Heart left ventricle (tissue), 16 donors: ENCODE measurements at regions not wholly inside any gene's neighbourhood (a gene's known extent, or its start where the extent isn't known, plus 50 kb on each side); places are given as distances from the start of the nearest gene placed in this dataset.

Experiments
- ATAC-seq, 4 donors: fragments of 200-7000 bp; cut with Tn5 transposase; one replicate each; pipeline ENCODE4 v1.9.1; 2020 to 2022; ENCODE audit warnings: moderate library complexity in 4 of 4, mild to moderate bottlenecking in 3 of 4, moderate number of reproducible peaks in 1 of 4
- DNase-seq, 5 donors: peaks; one replicate each; pipeline ENCODE4 v3.0.0-alpha.2; 2020
- H3K27ac ChIP-seq, 12 donors: fragments of 200-600 bp; sonication (generic) in 4 of 12; one replicate each; pipeline versions ENCODE4 v1.5.0 to v1.8.0; 2016 to 2022; ENCODE audit warnings: mild to moderate bottlenecking in 2 of 12
- H3K27me3 ChIP-seq, 9 donors: fragments of 200-600 bp; sonication (generic) in 2 of 9; one replicate each; pipeline versions ENCODE4 v1.5.1 to v1.8.0; 2016 to 2022; ENCODE audit warnings: mild to moderate bottlenecking in 3 of 9
- H3K36me3 ChIP-seq, 9 donors: fragments of 200-600 bp; sonication (generic) in 2 of 9; one replicate each; pipeline versions ENCODE4 v1.5.0 to v1.8.0; 2018 to 2022; ENCODE audit warnings: mild to moderate bottlenecking in 2 of 9
- H3K4me1 ChIP-seq, 12 donors: fragments of 200-600 bp; sonication (generic) in 4 of 12; one replicate each; pipeline versions ENCODE4 v1.5.0 to v1.8.0; 2016 to 2022; ENCODE audit warnings: mild to moderate bottlenecking in 3 of 12
- H3K4me3 ChIP-seq, 12 donors: fragments of 200-600 bp; sonication (generic) in 4 of 12; one replicate each; pipeline versions ENCODE4 v1.5.0 to v1.8.0; 2017 to 2022; ENCODE audit warnings: mild to moderate bottlenecking in 9 of 12, moderate library complexity in 4 of 12
- H3K9me3 ChIP-seq, 12 donors: fragments of 200-600 bp; sonication (generic) in 4 of 12; one replicate each; pipeline versions ENCODE4 v1.5.0 to v1.8.0; 2016 to 2022; ENCODE audit warnings: mild to moderate bottlenecking in 1 of 12
- CTCF ChIP-seq, 12 donors: fragments of 200-600 bp; sonication (generic) in 4 of 12; IDR thresholded peaks; one replicate each; pipeline versions ENCODE4 v1.5.0 to v1.8.0; 2018 to 2022; ENCODE audit warnings: antibody characterized with exemption in 12 of 12, mild to moderate bottlenecking in 5 of 12
- POLR2A ChIP-seq, 2 donors: fragments of 450-650 bp; IDR thresholded peaks; one replicate each; pipeline ENCODE4 v1.6.1; 2017; ENCODE audit warnings: antibody characterized with exemption in 2 of 2, mild to moderate bottlenecking in 2 of 2, moderate library complexity in 2 of 2
- WGBS, 4 donors: extraction: QIAGEN DNeasy Blood & Tissue Kit in 2 of 4; methylation state at CpG; one replicate each; pipeline versions ENCODE4 v1.1.5 to v1.1.7; 2013 to 2018; 5-methylcytosine and 5-hydroxymethylcytosine counted together
- intact Hi-C, 10 donors: fragments of 100-400 bp; cut with DNase I; formaldehyde crosslinking; loops; one replicate each; pipeline versions ENCODE4 v1.11.1 to v1.14.2; 2022
- donor health status: ischemic (EF 13 %, LVEDD 7.1; RV severe dilation, severe dysfunction).
- donor health status: healthy with polysubstance abuse.
- donor health status: DM: no; HTN: yes; CAD: no.
- donor health status: DM: no; HTN: no; CAD: no.
- donor health status: ischemic (EF 25% LVEDD 6.9; RV normal size, moderate dysfunction).
- donor health status: ischemic (EF 25% LVEDD 5.7; RV mildly dilated, moderate dysfunction).
- donor health status: healthy.
- donor health status: DM: yes; HTN: yes; CAD: no.
- donor health status: ischemic (EF 35%, LVEDD 5.7; RV mildly dilated, moderate dysfunction).
- donor health status: nonischemic (EF 11% LVEDD 7.7; RV severe dilation, severe dysfunction).
- donor health status: DM: yes; HTN: yes; CAD: no.
- donor health status: PGD.
- donor health status: ischemic (EF 29% LVEDD 5.4; RV normal size, mild dysfunction).
- donor health status: nonischemic (EF 23%, LVEDD 6.1; RV moderate dilation, normal function).

- no peak for TF ChIP-seq POLR2A (IDR thresholded peaks at IDR 0.05)
- no peak for TF ChIP-seq CTCF (IDR thresholded peaks at IDR 0.05)
- Histone ChIP-seq H3K36me3 (no peaks in the 10 kb centered on the region), H3K4me1 (no peaks in the 10 kb centered on the region), H3K4me3 (no peak overlapping the region), H3K27ac (no peak overlapping the region), H3K9me3 (no peaks in the 10 kb centered on the region), H3K27me3 (no peaks in the 10 kb centered on the region)
- no peak for DNase-seq
- WGBS, 4 donors, result 33 to 75% (median 55%) methylated on average over 2 of the region's 2 CpGs
- intact Hi-C loops, result no loop called here
- ATAC-seq, result no peak
Measured at GRCh38 chr2:51673628-51674027, 641.7 kb upstream of the NRXN1 start.

DNA sequence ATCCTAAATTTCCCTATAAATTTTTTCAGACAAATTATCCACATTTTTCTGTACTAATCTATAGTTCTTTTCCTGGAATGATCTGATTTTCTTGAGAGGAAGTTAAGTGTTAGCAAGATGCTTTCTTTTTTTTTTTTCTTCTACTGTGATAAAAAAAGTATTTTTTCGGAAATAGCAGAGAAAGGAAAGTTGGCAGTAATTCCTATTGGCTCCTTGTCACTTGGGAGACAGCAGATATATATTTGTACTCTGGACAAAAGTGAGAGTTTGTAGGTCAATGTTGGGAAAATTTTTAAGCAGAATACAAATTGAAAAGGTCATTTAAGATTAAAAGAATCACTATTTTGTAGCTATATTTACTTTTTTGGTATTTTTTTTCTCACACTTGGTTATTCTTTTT lies 635.7 kb upstream of the NRXN1 start:
- H3K36me3 ChIP-seq, result no peaks in the 10 kb centered on the region
- no peaks in the 10 kb centered on the region for H3K4me1 ChIP-seq
- DNase-seq, result no peak
- H3K9me3 ChIP-seq, result peaks cover 0 to 4% (median 0%) of the 10 kb centered on the region in 12 donors
- 24 to 40% (median 28%) methylated on average over 1 of the region's 1 CpG for WGBS, 4 donors
- intact Hi-C loops, result no loop called here
- TF ChIP-seq POLR2A (IDR thresholded peaks at IDR 0.05) (no peak), CTCF (IDR thresholded peaks at IDR 0.05) (no peak)
- H3K4me3 ChIP-seq, result no peak overlapping the region
- H3K27me3 ChIP-seq, result no peaks in the 10 kb centered on the region
- ATAC-seq, result no peak
- no peak overlapping the region for H3K27ac ChIP-seq

DNA sequence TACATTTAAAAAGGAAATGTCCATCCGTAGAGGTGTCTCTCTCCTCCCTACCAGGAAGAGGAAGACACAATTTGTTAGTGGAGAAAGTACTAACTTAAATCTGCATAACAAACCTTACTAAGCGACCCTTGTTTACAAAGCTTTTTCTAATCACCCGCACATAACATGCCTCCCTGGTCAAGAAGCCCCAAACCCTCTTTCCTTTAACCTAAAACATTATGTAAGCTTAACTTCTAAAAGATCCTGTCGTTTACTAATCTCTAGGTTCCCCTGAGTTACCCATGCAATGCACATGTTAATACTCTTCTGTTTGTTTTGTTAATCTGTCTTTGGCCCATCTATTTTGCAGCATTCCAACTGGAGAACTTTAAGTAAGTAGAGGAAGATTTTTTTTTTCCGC lies 630.3 kb upstream of the NRXN1 start:
- no peak overlapping the region for H3K27ac ChIP-seq
- ATAC-seq (no peak), DNase-seq (no peak)
- no peaks in the 10 kb centered on the region for H3K36me3 ChIP-seq
- H3K4me1 ChIP-seq, result no peaks in the 10 kb centered on the region
- intact Hi-C loops, result no loop called here
- H3K9me3 ChIP-seq, result peaks cover 0 to 4% (median 0%) of the 10 kb centered on the region in 12 donors
- no peak overlapping the region for H3K4me3 ChIP-seq
- no peaks in the 10 kb centered on the region for H3K27me3 ChIP-seq
- TF ChIP-seq POLR2A (IDR thresholded peaks at IDR 0.05), result no peak
- no peak for TF ChIP-seq CTCF (IDR thresholded peaks at IDR 0.05)
- 53 to 65% (median 59%) methylated on average over 5 of the region's 5 CpGs for WGBS, 4 donors

- WGBS, 4 donors, result 91 to 94% (median 93%) methylated on average over 4 of the region's 4 CpGs
- no peak overlapping the region for H3K4me3 ChIP-seq
- H3K27me3 ChIP-seq, result no peaks in the 10 kb centered on the region
- intact Hi-C loops, result no loop called here
- no peaks in the 10 kb centered on the region for H3K36me3 ChIP-seq
- H3K4me1 ChIP-seq, result no peaks in the 10 kb centered on the region
- no peaks in the 10 kb centered on the region for H3K9me3 ChIP-seq
- TF ChIP-seq CTCF (IDR thresholded peaks at IDR 0.05), result no peak
- TF ChIP-seq POLR2A (IDR thresholded peaks at IDR 0.05), result no peak
- ATAC-seq, result no peak
- no peak for DNase-seq
- no peak overlapping the region for H3K27ac ChIP-seq
Measured at GRCh38 chr2:51657849-51658248, 625.9 kb upstream of the NRXN1 start.
